Right cardiac atrium (tissue), 5 donors: ENCODE measurements at regions not wholly inside any gene's neighbourhood (a gene's known extent, or its start where the extent isn't known, plus 50 kb on each side); places are given as distances from the start of the nearest gene placed in this dataset.

ENCODE experiments used
- ATAC-seq, 2 donors: fragments of 200-7000 bp; cut with Tn5 transposase; one replicate each; pipeline versions ENCODE4 v1.8.0 to v1.9.1; 2020; ENCODE audit warnings: moderate library complexity in 2 of 2, mild to moderate bottlenecking in 1 of 2
- DNase-seq, 3 donors: peaks; one replicate each; pipeline ENCODE4 v3.0.0-alpha.2; 2020
- H3K27ac ChIP-seq: one replicate; pipeline ENCODE4 v1.5.1; 2013; ENCODE audit warnings: mild to moderate bottlenecking, low read length, control low read depth, moderate library complexity
- H3K27me3 ChIP-seq: one replicate; pipeline ENCODE4 v1.6.1; 2013; ENCODE audit not compliant: control insufficient read depth, insufficient read depth
- H3K4me1 ChIP-seq: one replicate; pipeline ENCODE4 v1.6.1; 2013; ENCODE audit warnings: low read length; ENCODE audit not compliant: control insufficient read depth, insufficient read depth
- H3K4me3 ChIP-seq: one replicate; pipeline ENCODE4 v1.5.1; 2013; ENCODE audit warnings: low read length, control low read depth
- H3K9me3 ChIP-seq: one replicate; pipeline ENCODE4 v1.6.1; 2013; ENCODE audit warnings: low read length; ENCODE audit not compliant: control insufficient read depth
- WGBS: extraction: QIAGEN DNeasy Blood & Tissue Kit; methylation state at CpG from one replicate; pipeline ENCODE4 v1.1.7; 2013; 5-methylcytosine and 5-hydroxymethylcytosine counted together
- intact Hi-C, 4 donors: fragments of 100-400 bp; cut with DNase I; formaldehyde crosslinking; loops; one replicate each; pipeline versions ENCODE4 v1.11.0 to v1.14.0; 2022 to 2023
- donor health status: healthy with polysubstance abuse.
- donor health status: DM: no; HTN: yes; CAD: no.
- donor health status: DM: no; HTN: no; CAD: no.
- donor health status: DM: no; HTN: yes; CAD: no; lungs with severe emphysema.
- donor health status: DM: yes; HTN: yes; CAD: no.

DNA sequence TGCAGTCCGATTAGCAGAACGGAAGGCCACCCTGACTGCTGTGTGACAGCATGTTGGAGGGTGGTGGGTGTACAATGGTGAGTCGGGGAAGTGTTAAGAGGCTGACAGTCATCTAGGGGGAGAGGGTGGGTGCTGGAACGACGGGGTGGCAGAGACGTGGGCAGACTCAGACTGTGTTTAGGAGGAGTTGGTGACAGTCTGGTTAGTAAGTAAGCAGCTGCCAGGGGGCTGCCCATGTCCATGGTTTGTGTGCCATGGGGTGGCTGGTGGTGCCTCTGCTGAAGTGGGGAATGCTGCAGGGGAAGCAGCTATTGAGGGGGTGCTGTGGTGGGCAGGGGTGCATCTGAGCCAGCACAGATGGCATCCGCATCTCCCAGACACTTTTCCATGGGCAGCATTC lies 51.3 kb upstream of the BOD1 start:
- intact Hi-C loops, result no loop called here
- Histone ChIP-seq H3K4me3 (no peak overlapping the region), H3K27me3 (no peaks in the 10 kb centered on the region), H3K4me1 (peaks cover 11% of the 10 kb centered on the region), H3K27ac (no peak overlapping the region), H3K9me3 (no peaks in the 10 kb centered on the region)
- ATAC-seq, result peak in 1 of 2 donors; percentile 4
- DNase-seq, result no peak
- 76% methylated on average over 7 of the region's 7 CpGs for WGBS

- Histone ChIP-seq H3K4me3 (no peak overlapping the region), H3K4me1 (peaks cover 17% of the 10 kb centered on the region), H3K9me3 (no peaks in the 10 kb centered on the region), H3K27me3 (no peaks in the 10 kb centered on the region), H3K27ac (no peak overlapping the region)
- intact Hi-C loops, result no loop called here
- DNase-seq (no peak), ATAC-seq (no peak)
- WGBS, result 94% methylated on average over 2 of the region's 2 CpGs
These were observed 51.9 kb upstream of the BOD1 start for GRCh38 chr5:173668245-173668800.

DNA sequence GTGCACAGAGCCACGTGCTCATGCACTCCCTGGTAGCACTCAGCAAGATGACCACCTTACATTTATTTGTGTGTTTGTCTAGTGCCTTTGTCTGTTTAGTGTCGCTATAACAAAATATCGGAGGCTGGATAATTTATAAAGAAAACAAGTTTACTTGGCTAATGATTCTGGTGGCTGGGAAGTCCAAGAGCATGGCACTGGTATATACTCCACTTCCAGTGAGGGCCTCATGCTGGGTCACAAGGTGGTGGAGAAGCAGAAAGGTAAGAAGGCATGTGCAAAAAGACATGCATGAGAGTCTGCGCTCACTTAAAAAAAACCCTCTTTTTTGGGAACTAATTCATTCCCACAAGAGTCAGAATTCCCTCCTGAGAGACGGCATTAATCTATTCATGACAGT lies 52.5 kb upstream of the BOD1 start:
- H3K4me3 ChIP-seq, result no peak overlapping the region
- 93% methylated on average over 5 of the region's 5 CpGs for WGBS
- no peak overlapping the region for H3K27ac ChIP-seq
- ATAC-seq (no peak), DNase-seq (no peak)
- no peaks in the 10 kb centered on the region for H3K9me3 ChIP-seq
- peaks cover 19% of the 10 kb centered on the region for H3K4me1 ChIP-seq
- intact Hi-C loops, result no loop called here
- H3K27me3 ChIP-seq, result no peaks in the 10 kb centered on the region

DNA sequence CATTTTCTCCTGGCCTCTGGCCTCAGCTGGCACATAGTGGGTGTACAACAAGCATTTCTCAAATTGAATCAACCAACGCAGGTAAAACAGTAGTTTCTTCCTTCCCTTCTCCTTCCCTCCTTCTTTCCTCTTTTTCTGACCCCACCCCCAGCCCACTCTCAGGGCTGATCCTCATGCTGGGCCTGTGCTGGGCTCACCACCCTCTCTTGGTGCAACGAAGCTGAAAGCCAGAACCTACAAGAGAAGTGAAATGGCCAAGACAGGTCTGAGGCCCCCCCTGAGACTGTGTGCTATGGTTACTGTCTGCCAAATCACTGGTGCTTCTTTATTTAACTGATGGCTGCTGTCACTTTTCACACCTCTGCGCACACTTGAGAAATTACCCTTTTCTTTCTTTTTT lies 53.0 kb upstream of the BOD1 start:
- Histone ChIP-seq H3K4me3 (no peak overlapping the region), H3K27me3 (no peaks in the 10 kb centered on the region), H3K4me1 (peaks cover 17% of the 10 kb centered on the region), H3K27ac (no peak overlapping the region), H3K9me3 (no peaks in the 10 kb centered on the region)
- DNase-seq (no peak), ATAC-seq (no peak)
- WGBS, result 62% methylated on average over 3 of the region's 3 CpGs
- intact Hi-C loops, result no loop called here

DNA sequence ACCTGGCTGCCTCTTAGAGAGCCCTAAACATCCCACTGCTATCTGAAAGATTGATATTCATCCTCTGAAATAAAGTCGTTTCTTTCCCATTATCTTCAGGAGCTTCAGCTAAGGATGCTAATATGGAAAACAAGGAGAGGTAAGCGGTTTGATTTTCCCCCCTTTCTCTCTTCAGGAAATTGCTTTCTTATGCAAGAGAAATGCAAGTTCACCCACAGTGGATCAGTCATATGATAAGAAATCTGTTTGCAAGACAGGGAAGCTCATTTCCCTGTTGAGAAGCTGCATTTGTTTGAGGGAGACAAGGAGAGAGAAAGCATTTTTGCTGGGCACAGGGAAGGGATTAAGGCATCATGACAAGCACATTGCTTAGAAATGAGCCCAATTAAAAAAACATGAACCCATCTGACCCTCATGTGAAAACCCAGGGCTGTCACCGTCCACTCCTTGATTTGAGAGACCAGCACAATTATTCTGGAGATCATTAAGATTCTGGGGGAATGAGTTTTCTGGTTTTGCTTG lies 53.7 kb upstream of the BOD1 start:
- Histone ChIP-seq H3K4me1 (peaks cover 17% of the 10 kb centered on the region), H3K27ac (no peak overlapping the region), H3K27me3 (no peaks in the 10 kb centered on the region), H3K4me3 (no peak overlapping the region), H3K9me3 (no peaks in the 10 kb centered on the region)
- WGBS, result 49% methylated on average over 3 of the region's 3 CpGs
- ATAC-seq, result no peak
- DNase-seq, result no peak
- intact Hi-C loops, result no loop called here

DNA sequence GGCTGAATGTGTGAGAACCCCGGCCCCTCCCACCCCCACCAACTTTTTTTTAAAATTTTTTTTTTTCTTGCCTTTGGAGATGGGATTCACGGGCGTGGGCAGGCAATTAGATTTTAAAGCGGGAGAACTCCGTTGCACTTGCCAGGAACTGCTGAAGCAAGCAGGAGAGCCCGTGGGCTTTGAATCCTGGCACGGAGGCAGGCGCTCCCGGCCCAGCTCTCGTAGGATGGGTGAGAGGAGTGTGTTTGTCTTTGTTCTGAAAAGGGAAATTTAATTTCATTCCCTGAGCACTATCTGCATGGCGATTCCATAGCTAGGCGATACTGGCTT lies 54.3 kb upstream of the BOD1 start:
- WGBS, result 34% methylated on average over 12 of the region's 12 CpGs
- Histone ChIP-seq H3K9me3 (no peaks in the 10 kb centered on the region), H3K4me1 (peaks cover 17% of the 10 kb centered on the region), H3K27me3 (no peaks in the 10 kb centered on the region), H3K4me3 (peak overlapping the region; percentile 23), H3K27ac (peak overlapping the region; percentile 54)
- ATAC-seq (peak in 1 of 2 donors; percentile 40), DNase-seq (peak; percentile 33 to 65 (median 60))
- intact Hi-C loops, result no loop called here

GRCh38 chr5:173671121-173671949 lies 54.9 kb upstream of the BOD1 start:
- Histone ChIP-seq H3K9me3 (no peaks in the 10 kb centered on the region), H3K4me3 (peak overlapping the region; percentile 23), H3K27ac (peak overlapping the region; percentile 54), H3K4me1 (peaks cover 17% of the 10 kb centered on the region), H3K27me3 (no peaks in the 10 kb centered on the region)
- WGBS, result 40% methylated on average over 16 of the region's 16 CpGs
- ATAC-seq (peak; percentile 76 to 85), DNase-seq (peak; percentile 66 to 76 (median 69))
- intact Hi-C loops, result no loop called here

DNA sequence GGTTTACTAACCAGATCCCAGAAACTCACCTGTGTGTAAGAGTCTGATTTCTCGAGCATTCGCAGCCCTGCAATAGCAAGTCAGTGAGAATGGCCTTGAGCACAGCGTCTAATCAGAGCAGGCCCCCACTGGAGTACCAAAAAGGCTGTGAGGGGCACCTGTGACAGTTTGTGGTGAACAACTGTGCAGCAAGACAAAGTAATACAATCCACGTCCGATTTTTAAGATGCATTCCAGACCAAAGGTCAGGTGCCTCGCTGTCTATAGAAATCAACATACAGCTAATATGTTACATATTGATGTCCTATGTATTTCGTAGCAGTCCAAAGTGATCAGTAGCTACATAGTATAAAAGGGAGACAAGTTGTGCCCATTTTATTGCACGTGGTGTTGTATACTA lies 55.7 kb upstream of the BOD1 start:
- Histone ChIP-seq H3K27me3 (no peaks in the 10 kb centered on the region), H3K4me3 (no peak overlapping the region), H3K9me3 (no peaks in the 10 kb centered on the region), H3K27ac (peak overlapping the region; percentile 19), H3K4me1 (peaks cover 17% of the 10 kb centered on the region)
- no peak for ATAC-seq
- intact Hi-C loops, result no loop called here
- 94% methylated on average over 8 of the region's 8 CpGs for WGBS
- DNase-seq, result no peak

DNA sequence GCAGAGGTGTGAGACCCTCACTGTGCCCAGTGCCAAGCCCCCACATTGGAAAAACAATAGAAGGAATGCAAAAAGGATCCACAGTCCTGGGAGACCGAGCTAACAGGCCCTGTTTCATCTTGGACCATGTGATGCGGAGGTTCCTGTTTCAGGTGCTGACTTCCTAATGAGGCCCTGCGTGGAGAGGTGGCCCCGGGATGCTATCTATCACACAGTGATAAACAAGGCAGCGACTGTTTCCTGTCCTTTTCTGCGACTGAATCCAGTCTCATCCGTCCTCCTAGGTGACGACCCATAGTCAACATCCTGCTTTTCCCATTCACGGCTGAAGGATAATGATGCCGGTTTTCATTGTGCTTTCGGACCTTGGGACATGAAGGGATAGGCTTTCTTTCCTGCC lies 56.4 kb upstream of the BOD1 start:
- Histone ChIP-seq H3K27ac (peak overlapping the region; percentile 50), H3K4me3 (no peak overlapping the region), H3K27me3 (no peaks in the 10 kb centered on the region), H3K9me3 (no peaks in the 10 kb centered on the region), H3K4me1 (peaks cover 17% of the 10 kb centered on the region)
- intact Hi-C loops, result no loop called here
- WGBS, result 55% methylated on average over 11 of the region's 11 CpGs
- DNase-seq, result no peak
- no peak for ATAC-seq

DNA sequence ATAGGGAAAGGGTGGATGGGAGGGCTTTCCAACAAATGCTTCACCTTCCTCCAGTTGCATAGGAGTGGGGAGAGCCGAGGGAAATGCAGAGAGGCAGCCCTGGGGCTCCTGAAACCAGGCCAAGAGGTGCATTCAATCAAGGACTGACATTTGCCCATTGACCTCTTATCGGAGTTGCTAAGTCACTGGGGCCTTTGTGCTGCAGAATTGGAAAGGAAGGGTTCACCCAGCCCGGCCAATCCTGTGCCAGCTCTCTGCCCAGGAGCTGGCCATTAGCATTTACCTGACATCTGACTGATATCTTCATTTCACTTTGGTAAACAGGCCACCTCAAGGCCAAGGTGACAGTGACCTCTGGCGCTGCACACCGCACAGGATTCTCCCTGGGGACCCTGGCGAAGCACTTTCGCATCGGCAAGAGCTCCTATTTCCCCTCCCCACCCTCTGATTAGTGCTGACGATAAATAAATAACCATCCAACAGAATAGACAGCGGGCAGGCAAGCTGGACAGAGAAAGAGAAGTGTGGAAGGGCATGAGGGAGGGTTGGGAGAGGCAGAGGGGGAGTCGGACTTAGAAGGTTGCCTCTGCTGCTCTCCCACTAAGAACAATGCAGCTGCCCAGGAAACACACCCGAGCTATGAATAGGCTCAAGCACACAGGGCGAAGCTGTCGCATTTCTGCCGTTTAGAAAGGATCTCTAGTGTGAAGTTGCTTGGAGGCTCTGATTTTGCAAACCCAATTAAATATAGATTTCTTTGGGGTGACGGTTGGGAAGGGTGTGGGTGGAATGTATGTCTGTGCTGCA lies 57.0 kb upstream of the BOD1 start:
- intact Hi-C loops, result no loop called here
- H3K4me1 ChIP-seq, result peaks cover 17% of the 10 kb centered on the region
- ATAC-seq (peak; percentile 35 to 51), DNase-seq (no peak)
- no peaks in the 10 kb centered on the region for H3K9me3 ChIP-seq
- 35% methylated on average over 16 of the region's 16 CpGs for WGBS
- H3K27ac ChIP-seq, result peak overlapping the region; percentile 50
- H3K27me3 ChIP-seq, result no peaks in the 10 kb centered on the region
- H3K4me3 ChIP-seq, result no peak overlapping the region
